HL-60 (cell line): ENCODE measurements at regions not wholly inside any gene's neighbourhood (a gene's known extent, or its start where the extent isn't known, plus 50 kb on each side); places are given as distances from the start of the nearest gene placed in this dataset.

Experiments used
- DNase-seq, 2 experiments: peaks; one replicate each; pipeline ENCODE4 v3.0.0-alpha.2; 2010 to 2020; ENCODE audit warnings: low read depth in 1 of 2, low spot score in 1 of 2
- H3K27ac ChIP-seq: fragments of 250-450 bp; sonication (Bioruptor Pico); replicated peaks from 2 replicates; pipeline ENCODE4 v1.5.1; 2020; ENCODE audit warnings: mild to moderate bottlenecking, moderate library complexity
- H3K27me3 ChIP-seq: fragments of 250-450 bp; sonication (Bioruptor Pico); 2 replicates; pipeline ENCODE4 v1.5.1; 2021; ENCODE audit warnings: mild to moderate bottlenecking, moderate library complexity; ENCODE audit not compliant: insufficient read depth, poor library complexity, severe bottlenecking
- H3K4me3 ChIP-seq: replicated peaks from 2 replicates; pipeline ENCODE4 v1.5.1; 2011; ENCODE audit warnings: mild to moderate bottlenecking, control low read depth, low read length; ENCODE audit not compliant: insufficient read depth
- GABPA ChIP-seq: IDR thresholded peaks from 2 replicates; pipeline ENCODE4 v1.6.1; 2012; ENCODE audit warnings: low read depth
- POLR2AphosphoS5 ChIP-seq: IDR thresholded peaks from 2 replicates; pipeline ENCODE4 v1.6.1; 2012; ENCODE audit warnings: low read depth
- SPI1 ChIP-seq: IDR thresholded peaks from 2 replicates; pipeline ENCODE4 v1.6.1; 2012; ENCODE audit warnings: low read depth, mild to moderate bottlenecking, borderline replicate concordance
- TF ChIP-seq, protein P1 (sequence below): IDR thresholded peaks from 2 replicates; pipeline ENCODE4 v1.6.1; 2012; ENCODE audit warnings: low read depth; ENCODE audit not compliant: insufficient replicate concordance
- TF ChIP-seq, protein P2 (sequence below): IDR thresholded peaks from one replicate; pipeline ENCODE4 v1.5.1; 2011; ENCODE audit warnings: low read length, control low read depth, inconsistent platforms; ENCODE audit not compliant: insufficient read depth

DNA sequence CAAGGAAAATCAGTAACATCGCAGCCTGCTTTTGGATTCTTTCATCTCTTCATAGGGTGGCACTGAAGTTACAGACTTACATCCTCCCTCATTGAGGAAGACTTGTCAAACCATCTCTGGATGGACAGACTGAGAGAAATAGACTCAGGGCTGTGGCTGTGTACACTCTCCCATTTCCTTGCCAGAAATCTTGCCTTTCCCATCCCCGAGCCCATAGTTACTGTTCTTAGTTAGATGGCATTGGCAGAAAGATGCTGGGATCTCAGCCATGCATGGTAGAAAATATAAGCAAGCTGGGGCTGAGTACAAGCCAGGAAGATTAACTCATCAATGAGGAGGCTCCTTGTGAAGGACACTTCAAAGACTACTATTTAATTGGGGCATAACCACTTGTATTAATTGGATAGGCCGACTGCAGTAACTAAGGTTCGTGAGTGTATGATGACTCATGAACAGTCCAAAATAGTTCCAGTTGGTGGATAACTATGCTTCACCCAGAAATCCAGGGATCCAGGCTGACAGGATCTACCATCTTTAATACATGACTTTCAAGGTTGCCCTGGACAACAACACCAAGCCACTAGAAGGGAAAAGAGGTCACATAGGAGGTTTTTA is 137.9 kb downstream of the TMEM38B start:
- Histone ChIP-seq H3K27ac (no peak overlapping the region), H3K27me3 (no peaks in the 10 kb centered on the region), H3K4me3 (no peak overlapping the region)
- no peak for TF ChIP-seq POLR2AphosphoS5
- TF ChIP-seq SPI1: no peak
- no peak for TF ChIP-seq GABPA
- TF ChIP-seq, protein P1, sequence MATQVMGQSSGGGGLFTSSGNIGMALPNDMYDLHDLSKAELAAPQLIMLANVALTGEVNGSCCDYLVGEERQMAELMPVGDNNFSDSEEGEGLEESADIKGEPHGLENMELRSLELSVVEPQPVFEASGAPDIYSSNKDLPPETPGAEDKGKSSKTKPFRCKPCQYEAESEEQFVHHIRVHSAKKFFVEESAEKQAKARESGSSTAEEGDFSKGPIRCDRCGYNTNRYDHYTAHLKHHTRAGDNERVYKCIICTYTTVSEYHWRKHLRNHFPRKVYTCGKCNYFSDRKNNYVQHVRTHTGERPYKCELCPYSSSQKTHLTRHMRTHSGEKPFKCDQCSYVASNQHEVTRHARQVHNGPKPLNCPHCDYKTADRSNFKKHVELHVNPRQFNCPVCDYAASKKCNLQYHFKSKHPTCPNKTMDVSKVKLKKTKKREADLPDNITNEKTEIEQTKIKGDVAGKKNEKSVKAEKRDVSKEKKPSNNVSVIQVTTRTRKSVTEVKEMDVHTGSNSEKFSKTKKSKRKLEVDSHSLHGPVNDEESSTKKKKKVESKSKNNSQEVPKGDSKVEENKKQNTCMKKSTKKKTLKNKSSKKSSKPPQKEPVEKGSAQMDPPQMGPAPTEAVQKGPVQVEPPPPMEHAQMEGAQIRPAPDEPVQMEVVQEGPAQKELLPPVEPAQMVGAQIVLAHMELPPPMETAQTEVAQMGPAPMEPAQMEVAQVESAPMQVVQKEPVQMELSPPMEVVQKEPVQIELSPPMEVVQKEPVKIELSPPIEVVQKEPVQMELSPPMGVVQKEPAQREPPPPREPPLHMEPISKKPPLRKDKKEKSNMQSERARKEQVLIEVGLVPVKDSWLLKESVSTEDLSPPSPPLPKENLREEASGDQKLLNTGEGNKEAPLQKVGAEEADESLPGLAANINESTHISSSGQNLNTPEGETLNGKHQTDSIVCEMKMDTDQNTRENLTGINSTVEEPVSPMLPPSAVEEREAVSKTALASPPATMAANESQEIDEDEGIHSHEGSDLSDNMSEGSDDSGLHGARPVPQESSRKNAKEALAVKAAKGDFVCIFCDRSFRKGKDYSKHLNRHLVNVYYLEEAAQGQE: no peak
- TF ChIP-seq, protein P2, sequence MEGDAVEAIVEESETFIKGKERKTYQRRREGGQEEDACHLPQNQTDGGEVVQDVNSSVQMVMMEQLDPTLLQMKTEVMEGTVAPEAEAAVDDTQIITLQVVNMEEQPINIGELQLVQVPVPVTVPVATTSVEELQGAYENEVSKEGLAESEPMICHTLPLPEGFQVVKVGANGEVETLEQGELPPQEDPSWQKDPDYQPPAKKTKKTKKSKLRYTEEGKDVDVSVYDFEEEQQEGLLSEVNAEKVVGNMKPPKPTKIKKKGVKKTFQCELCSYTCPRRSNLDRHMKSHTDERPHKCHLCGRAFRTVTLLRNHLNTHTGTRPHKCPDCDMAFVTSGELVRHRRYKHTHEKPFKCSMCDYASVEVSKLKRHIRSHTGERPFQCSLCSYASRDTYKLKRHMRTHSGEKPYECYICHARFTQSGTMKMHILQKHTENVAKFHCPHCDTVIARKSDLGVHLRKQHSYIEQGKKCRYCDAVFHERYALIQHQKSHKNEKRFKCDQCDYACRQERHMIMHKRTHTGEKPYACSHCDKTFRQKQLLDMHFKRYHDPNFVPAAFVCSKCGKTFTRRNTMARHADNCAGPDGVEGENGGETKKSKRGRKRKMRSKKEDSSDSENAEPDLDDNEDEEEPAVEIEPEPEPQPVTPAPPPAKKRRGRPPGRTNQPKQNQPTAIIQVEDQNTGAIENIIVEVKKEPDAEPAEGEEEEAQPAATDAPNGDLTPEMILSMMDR: no peak
- no peak for DNase-seq

DNA sequence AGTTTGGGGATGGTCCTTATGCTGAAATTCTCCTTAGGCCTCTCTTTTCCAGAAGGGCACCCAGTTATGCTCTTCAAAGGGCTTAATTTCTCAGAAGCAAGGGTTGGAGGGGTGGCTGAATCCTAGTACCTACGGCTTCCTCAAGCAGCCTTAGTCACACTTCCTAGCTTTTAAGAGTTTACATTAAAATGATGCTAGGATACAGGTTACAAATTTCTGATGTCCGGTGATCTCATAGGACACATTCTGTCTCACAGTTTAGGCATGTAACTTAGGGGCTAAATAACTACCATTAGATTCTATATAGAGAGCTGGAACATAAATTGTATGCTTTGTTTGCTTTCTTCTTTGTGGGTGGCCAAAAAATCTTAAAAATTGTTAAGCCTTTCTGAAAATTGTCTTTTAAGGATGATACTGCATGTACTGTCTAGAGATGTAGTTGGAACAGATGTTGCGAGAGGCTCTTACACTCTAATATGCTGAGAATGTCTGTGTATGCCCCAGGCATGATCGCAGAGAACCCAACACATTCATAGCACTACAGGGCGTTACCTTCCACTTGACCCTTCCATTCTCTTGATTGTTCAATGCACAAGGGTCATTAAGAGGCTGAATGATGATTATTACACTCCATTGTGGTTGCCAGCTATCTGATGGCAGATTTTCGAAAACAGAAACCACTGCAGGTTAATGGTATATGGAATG is 139.1 kb downstream of the TMEM38B start:
- no peak overlapping the region for H3K27ac ChIP-seq
- DNase-seq: no peak
- no peak for TF ChIP-seq SPI1
- no peak for TF ChIP-seq GABPA
- TF ChIP-seq, protein P2: no peak
- TF ChIP-seq, protein P1: no peak
- no peak for TF ChIP-seq POLR2AphosphoS5
- H3K4me3 ChIP-seq: no peak overlapping the region
- no peaks in the 10 kb centered on the region for H3K27me3 ChIP-seq

DNA sequence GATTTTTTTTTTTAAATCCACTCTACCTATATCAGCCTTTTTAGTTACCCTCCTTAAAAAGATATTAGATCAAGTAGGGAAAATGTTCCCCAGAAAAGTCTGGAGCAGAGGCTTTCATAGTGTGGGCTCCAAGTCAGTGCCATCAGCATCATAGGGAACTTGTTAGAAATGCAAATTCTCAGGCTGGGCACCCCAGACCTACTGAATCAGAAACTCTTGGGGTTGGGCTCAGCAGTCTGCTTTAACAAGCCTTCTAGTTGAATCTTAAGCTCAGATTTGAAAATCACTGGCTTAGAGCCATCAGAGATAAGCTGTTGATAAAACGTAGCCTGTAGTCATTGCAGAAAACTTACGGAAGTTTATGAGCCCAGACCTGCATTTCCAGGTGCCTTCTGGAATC is 140.1 kb downstream of the TMEM38B start:
- Histone ChIP-seq H3K27ac (no peak overlapping the region), H3K27me3 (no peaks in the 10 kb centered on the region), H3K4me3 (no peak overlapping the region)
- no peak for DNase-seq
- TF ChIP-seq, protein P1: no peak
